ENCODE measurements at regions not wholly inside any gene's neighbourhood (a gene's known extent, or its start where the extent isn't known, plus 50 kb on each side); places are given as distances from the start of the nearest gene placed in this dataset.

- no peak for ATAC-seq
- TF ChIP-seq ESRRG (CRISPR knock-in tag; IDR thresholded peaks at IDR 0.05) (no peak), ZFP30 (CRISPR knock-in tag; IDR thresholded peaks at IDR 0.05) (no peak), POU6F1 (CRISPR knock-in tag; IDR thresholded peaks at IDR 0.05; ENCODE audit: borderline replicate concordance, low read depth) (no peak), TOX (CRISPR knock-in tag; IDR thresholded peaks at IDR 0.05; ENCODE audit: borderline replicate concordance) (no peak)
These were observed 269.6 kb downstream of the CEMIP2 start for GRCh38 chr9:71498691-71499090.

- no peak for TF ChIP-seq BACH2 (CRISPR knock-in tag; IDR thresholded peaks at IDR 0.05; ENCODE audit: borderline replicate concordance)
- TF ChIP-seq CREB5 (CRISPR knock-in tag; IDR thresholded peaks at IDR 0.05; ENCODE audit: low read depth) = no peak
- no peak for TF ChIP-seq CSDC2 (CRISPR knock-in tag; IDR thresholded peaks at IDR 0.05)
- no peak for TF ChIP-seq ESRRG (CRISPR knock-in tag; IDR thresholded peaks at IDR 0.05)
- no peak for TF ChIP-seq ZC3H10 (CRISPR knock-in tag; IDR thresholded peaks at IDR 0.05)
- TF ChIP-seq PPARA (CRISPR knock-in tag; IDR thresholded peaks at IDR 0.05; ENCODE audit: borderline replicate concordance) = no peak
- TF ChIP-seq PATZ1 (CRISPR knock-in tag; IDR thresholded peaks at IDR 0.05; ENCODE audit: borderline replicate concordance) = no peak
- TF ChIP-seq ZNF565 (CRISPR knock-in tag; conservative IDR thresholded peaks at IDR 0.05; ENCODE audit: low read depth) = no peak
- no peak for TF ChIP-seq SNAI2 (CRISPR knock-in tag; IDR thresholded peaks at IDR 0.05)
- TF ChIP-seq ISL1 (CRISPR knock-in tag; IDR thresholded peaks at IDR 0.05) = no peak
- TF ChIP-seq ZNF70 (CRISPR knock-in tag; IDR thresholded peaks at IDR 0.05) = no peak
- TF ChIP-seq ZFP30 (CRISPR knock-in tag; IDR thresholded peaks at IDR 0.05) = no peak
- no peak for TF ChIP-seq ARNTL (CRISPR knock-in tag; IDR thresholded peaks at IDR 0.05; ENCODE audit: borderline replicate concordance, low read depth)
- no peak for TF ChIP-seq OSR1 (CRISPR knock-in tag; IDR thresholded peaks at IDR 0.05)
- TF ChIP-seq GLIS3 (CRISPR knock-in tag; IDR thresholded peaks at IDR 0.05) = no peak
- TF ChIP-seq POU6F1 (CRISPR knock-in tag; IDR thresholded peaks at IDR 0.05; ENCODE audit: borderline replicate concordance, low read depth) = no peak
- no peak for TF ChIP-seq ZFP3 (CRISPR knock-in tag; IDR thresholded peaks at IDR 0.05)
- no peak for TF ChIP-seq CSRNP3 (CRISPR knock-in tag; IDR thresholded peaks at IDR 0.05)
- no peak for TF ChIP-seq TCF4 (CRISPR knock-in tag; IDR thresholded peaks at IDR 0.05; ENCODE audit: borderline replicate concordance)
- ATAC-seq = no peak
These were observed 277.5 kb downstream of the CEMIP2 start for GRCh38 chr9:71490810-71491209.

- no peak for ATAC-seq
- no peak for TF ChIP-seq POU6F1 (CRISPR knock-in tag; IDR thresholded peaks at IDR 0.05; ENCODE audit: borderline replicate concordance, low read depth)
These were observed 281.3 kb downstream of the CEMIP2 start for GRCh38 chr9:71487061-71487460.
